Fibroblast of the aortic adventitia (primary cell): ENCODE measurements at regions not wholly inside any gene's neighbourhood (a gene's known extent, or its start where the extent isn't known, plus 50 kb on each side); places are given as distances from the start of the nearest gene placed in this dataset.
A peak's percentile ranks its signal among the peaks of the same experiment; 100 is the strongest.
"Not testable (repeated sequence)": the region's sequence is repeated elsewhere in the genome, so short reads cannot be mapped to it uniquely, and the experiment has no call there.

Source experiments
- DNase-seq: peaks from one replicate; pipeline ENCODE4 v3.0.0-alpha.2; 2010; ENCODE audit warnings: low read depth
- H3K4me3 ChIP-seq: 2 replicates; pipeline ENCODE4 v1.5.1; 2011; ENCODE audit warnings: low read depth, mild to moderate bottlenecking, control low read depth, low read length, moderate library complexity
- TF ChIP-seq, protein P1 (sequence below): IDR thresholded peaks from 2 replicates; pipeline ENCODE4 v1.5.1; 2011; ENCODE audit warnings: mild to moderate bottlenecking, low read length, control low read depth, inconsistent platforms; ENCODE audit not compliant: insufficient read depth

DNA sequence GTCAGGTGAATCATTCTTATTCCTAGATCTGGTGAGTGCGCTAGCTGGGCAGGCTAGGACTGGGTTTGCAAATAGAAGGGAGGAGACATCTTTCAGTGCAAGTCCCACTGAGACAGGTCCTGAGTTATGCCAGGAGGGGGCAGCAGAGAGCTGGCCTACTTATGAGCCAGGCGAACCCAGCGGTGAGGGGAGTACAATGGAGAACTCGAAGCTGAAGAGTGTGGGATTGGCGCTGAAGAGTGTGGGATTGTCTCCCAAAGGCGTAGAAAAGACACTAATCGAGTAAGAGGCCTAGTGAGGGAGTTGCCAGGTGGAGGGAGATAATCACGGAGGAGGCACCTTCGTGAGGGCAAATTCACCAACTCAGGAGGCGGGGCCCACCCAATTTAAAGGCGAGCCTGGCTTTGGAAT, 91.7 kb upstream of the CXorf66 start:
- no peak overlapping the region for H3K4me3 ChIP-seq
- TF ChIP-seq, protein P1, sequence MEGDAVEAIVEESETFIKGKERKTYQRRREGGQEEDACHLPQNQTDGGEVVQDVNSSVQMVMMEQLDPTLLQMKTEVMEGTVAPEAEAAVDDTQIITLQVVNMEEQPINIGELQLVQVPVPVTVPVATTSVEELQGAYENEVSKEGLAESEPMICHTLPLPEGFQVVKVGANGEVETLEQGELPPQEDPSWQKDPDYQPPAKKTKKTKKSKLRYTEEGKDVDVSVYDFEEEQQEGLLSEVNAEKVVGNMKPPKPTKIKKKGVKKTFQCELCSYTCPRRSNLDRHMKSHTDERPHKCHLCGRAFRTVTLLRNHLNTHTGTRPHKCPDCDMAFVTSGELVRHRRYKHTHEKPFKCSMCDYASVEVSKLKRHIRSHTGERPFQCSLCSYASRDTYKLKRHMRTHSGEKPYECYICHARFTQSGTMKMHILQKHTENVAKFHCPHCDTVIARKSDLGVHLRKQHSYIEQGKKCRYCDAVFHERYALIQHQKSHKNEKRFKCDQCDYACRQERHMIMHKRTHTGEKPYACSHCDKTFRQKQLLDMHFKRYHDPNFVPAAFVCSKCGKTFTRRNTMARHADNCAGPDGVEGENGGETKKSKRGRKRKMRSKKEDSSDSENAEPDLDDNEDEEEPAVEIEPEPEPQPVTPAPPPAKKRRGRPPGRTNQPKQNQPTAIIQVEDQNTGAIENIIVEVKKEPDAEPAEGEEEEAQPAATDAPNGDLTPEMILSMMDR: peak; percentile 91
- DNase-seq: peak; percentile 77

DNA sequence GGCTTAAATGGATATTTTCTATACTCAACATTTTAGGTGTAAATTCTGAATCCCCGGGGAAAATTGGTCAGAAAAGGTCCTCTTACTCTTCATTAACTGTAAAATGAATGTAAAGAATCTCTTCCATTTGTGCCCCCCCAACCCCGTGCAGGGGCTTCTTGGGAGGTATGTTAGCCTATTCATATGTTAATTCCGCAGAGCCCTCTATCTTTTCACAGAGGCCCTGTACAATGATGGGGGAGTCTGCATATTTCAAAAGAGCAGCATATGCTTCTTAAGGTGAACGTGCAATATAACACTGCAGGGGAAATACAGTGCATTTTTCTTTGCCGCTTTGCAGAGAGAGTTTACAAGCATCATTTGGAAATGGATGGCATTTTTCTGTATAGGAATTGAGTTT, 88.5 kb upstream of the CXorf66 start:
- TF ChIP-seq, protein P1: no peak
- no peak overlapping the region for H3K4me3 ChIP-seq
- DNase-seq: no peak

DNA sequence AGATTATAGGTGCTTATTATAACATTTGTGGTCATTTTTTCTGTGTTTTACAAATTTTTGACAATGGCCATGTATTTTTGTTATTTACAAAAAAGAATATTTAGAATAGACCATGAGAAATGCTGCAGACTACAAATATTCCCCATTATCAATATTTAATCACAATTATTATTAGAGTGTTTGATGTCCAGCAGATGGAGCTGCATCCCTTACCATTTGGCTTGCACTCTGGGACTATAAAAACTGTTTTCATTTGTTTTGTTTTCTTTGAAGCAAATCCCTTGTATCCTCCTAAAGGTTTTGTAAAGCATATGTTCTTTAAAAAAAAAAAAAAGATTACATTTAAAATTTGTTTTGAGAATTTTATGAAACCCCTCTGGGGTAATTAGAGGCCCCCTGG, 85.6 kb upstream of the CXorf66 start:
- TF ChIP-seq, protein P1: peak; percentile 30
- DNase-seq: peak; percentile 28
- no peak overlapping the region for H3K4me3 ChIP-seq

DNA sequence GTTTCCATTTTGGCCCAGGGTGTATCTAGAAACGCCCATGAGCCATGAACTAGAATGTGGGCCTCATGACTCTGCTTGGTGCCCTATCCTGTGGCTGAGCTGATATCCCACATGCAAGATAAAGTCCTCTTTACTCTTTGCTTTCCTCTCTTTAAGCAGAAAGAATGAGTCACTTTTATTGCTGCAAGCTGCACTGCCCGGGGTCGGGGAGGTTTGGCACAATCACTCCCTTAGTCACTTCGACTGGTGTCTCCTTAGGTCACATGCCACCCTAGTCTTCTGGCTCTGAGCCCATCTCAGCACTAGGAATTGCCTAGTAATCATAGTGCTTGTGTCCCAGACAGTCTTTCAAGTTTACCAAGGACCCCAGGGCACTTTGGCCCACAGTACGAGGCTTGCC, 75.1 kb upstream of the CXorf66 start:
- DNase-seq: peak; percentile 13
- TF ChIP-seq, protein P1: no peak
- H3K4me3 ChIP-seq: no peak overlapping the region

DNA sequence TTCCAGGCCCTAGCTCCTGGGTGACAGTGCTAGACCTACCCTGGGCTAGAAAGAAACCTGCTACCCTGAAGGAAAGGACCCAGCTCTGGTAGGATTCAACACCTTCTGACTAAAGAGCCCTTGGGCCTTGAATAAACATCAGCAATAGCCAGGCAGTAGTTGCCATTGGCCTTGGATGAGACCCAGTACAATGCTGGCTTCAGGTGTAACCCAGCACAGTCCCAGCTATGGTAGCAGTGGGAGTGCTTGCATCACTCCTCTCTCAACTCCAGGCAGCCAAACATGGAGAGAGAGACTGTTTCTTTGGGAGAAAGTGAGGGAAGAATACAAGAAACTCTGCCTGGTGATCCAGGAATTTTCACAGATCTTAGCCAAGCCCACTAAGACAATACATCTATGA, 73.5 kb upstream of the CXorf66 start:
- no peak for DNase-seq
- no peak overlapping the region for H3K4me3 ChIP-seq
- TF ChIP-seq, protein P1: no peak

DNA sequence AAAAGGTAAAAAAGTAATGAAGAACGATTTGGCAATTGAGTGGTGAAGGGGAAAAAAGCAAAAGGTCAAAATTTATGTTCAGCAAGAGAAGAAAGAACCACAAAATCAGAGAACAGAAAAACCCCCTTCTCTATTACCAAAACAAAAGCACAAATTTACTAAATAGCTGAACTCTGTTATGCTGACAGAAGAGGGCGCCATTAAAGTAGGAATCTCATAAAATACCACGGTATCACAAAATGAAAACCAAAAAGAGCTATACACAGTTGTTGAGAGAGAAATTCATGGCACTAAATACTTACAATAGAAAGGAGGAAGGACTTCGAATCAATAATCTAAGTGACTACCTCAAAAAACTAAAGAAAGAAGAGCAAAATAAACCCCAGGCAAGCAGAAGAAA, 69.6 kb upstream of the CXorf66 start:
- DNase-seq: peak; percentile 8
- TF ChIP-seq, protein P1: peak; percentile 23
- no peak overlapping the region for H3K4me3 ChIP-seq

DNA sequence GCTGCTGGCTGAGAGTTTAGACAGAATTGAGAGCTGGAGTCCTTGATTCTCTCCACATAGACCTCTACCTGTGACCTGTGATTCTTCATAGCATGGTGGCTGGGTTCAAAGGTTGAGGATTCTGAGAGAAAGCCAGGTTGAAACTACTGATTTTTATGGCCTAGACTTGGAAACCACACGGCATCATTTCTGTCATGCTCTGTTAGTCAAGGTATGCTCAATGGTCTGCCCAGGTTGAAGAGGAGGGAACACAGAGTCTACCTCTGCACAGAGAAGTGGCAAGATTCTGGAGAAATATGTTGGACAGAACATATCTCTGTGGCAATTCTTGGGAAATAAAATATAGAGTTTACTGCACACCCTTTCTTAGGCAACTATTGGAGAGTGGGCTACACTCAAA, 57.2 kb upstream of the CXorf66 start:
- H3K4me3 ChIP-seq: no peak overlapping the region
- DNase-seq: no peak
- TF ChIP-seq, protein P1: no peak

DNA sequence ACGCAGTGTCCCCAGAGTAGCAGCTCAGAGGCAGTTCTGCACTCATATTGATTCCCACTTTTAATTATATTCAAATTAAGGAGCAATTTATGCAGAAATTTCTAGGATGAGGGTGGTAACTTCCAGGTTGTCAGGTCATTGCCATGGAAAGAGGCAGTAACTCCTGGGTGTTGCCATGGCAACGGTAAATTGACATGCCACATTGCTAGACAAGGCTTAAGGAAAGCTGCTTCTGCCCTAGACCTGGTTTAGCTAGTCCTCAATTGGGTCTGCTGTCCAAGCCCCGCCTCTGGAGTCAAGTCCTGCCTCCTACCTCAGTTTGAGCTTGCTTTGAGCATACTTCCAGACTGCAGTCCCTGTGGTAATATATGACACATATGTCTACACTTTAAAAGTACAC, 53.8 kb upstream of the CXorf66 start:
- not testable (repeated sequence) for H3K4me3 ChIP-seq, DNase-seq
